HCT116 (cell line): ENCODE measurements at regions not wholly inside any gene's neighbourhood (a gene's known extent, or its start where the extent isn't known, plus 50 kb on each side); places are given as distances from the start of the nearest gene placed in this dataset.

Experiments used
- ATAC-seq: fragments of 200-7000 bp; cut with Tn5 transposase; 2 replicates; pipeline ENCODE4 v1.9.1; 2020; ENCODE audit warnings: mild to moderate bottlenecking, moderate library complexity
- BruUV-seq: library from RNA; stranded (reverse); fragments of 400-500 nt; replicated peaks from 2 replicates; lab custom pipeline; 2021; lab: Mats Ljungman, UMichigan
- CTCF ChIA-PET: fragments of 300-600 bp; sonication (Branson Sonifier 250); formaldehyde crosslinking; loops from one replicate; lab custom pipeline; 2021; ENCODE audit warnings: antibody characterized with exemption; lab: Charles Lee
- POLR2A ChIA-PET: fragments of 300-600, 350-600 bp; sonication (Branson Sonifier 250); formaldehyde crosslinking; loops from one replicate; lab custom pipeline; 2021; ENCODE audit warnings: antibody characterized with exemption; lab: Charles Lee
- RAD21 ChIA-PET, 2 experiments: fragments of 300-600 bp; sonication (Branson Sonifier 250); formaldehyde crosslinking; loops; one replicate each; lab custom pipeline; 2023; ENCODE audit warnings: low total read pairs in 2 of 2; ENCODE audit not compliant: uncharacterized antibody in 2 of 2, unreplicated experiment in 2 of 2, low non-redundant PET in 1 of 2; lab: Charles Lee
- DNase-seq: peaks from one replicate; pipeline ENCODE4 v3.0.0-alpha.2; 2010; ENCODE audit warnings: low read depth, low spot score
- H2AFZ ChIP-seq: fragments of 200-600 bp; shearing (Covaris generic), sonication (generic); 2 replicates; pipeline ENCODE4 v1.6.1; 2017; ENCODE audit warnings: low read depth, mixed run types, mixed read lengths, antibody characterized with exemption, low read length; ENCODE audit not compliant: poor library complexity, severe bottlenecking
- H3K27ac ChIP-seq: 2 replicates; pipeline ENCODE4 v1.5.1; 2012; ENCODE audit warnings: low read depth, low read length
- H3K27me3 ChIP-seq: fragments of 200-600 bp; sonication (generic); 2 replicates; pipeline ENCODE4 v1.6.1; 2016; ENCODE audit warnings: mixed run types, low read length, mixed read lengths; ENCODE audit not compliant: insufficient read depth
- H3K36me3 ChIP-seq, 2 experiments: fragments of 200-500 bp in 1 of 2; fragments of 200-600 bp in 1 of 2; sonication (Bioruptor generic) in 1 of 2; sonication (generic) in 1 of 2; 2 replicates each; pipeline versions ENCODE4 v1.5.1 to v1.6.1; 2014 to 2016; ENCODE audit warnings: low read length in 2 of 2, inconsistent platforms in 1 of 2, mixed read lengths in 1 of 2, mixed run types in 1 of 2; ENCODE audit not compliant: insufficient read depth in 2 of 2, control insufficient read depth in 1 of 2
- H3K4me1 ChIP-seq, 2 experiments: fragments of 200-600 bp in 1 of 2; sonication (generic) in 1 of 2; 2 replicates each; pipeline versions ENCODE4 v1.5.1 to v1.6.1; 2012 to 2017; ENCODE audit warnings: low read length in 2 of 2, inconsistent platforms in 1 of 2, mild to moderate bottlenecking in 1 of 2, mixed read lengths in 1 of 2, mixed run types in 1 of 2, moderate library complexity in 1 of 2; ENCODE audit not compliant: insufficient read depth in 2 of 2, control insufficient read depth in 1 of 2
- H3K4me2 ChIP-seq: fragments of 200-600 bp; sonication (generic); 2 replicates; pipeline ENCODE4 v1.6.1; 2017; ENCODE audit warnings: mixed run types, low read length, mixed read lengths
- H3K4me3 ChIP-seq, 2 experiments: fragments of 200-600 bp in 1 of 2; sonication (generic) in 1 of 2; replicated peaks in 1 of 2; 2 replicates each; pipeline ENCODE4 v1.5.1; 2011 to 2016; ENCODE audit warnings: low read length in 2 of 2, control low read depth in 1 of 2, low read depth in 1 of 2, mild to moderate bottlenecking in 1 of 2, mixed read lengths in 1 of 2, mixed run types in 1 of 2
- H3K79me2 ChIP-seq: fragments of 200-600 bp; sonication (generic); 2 replicates; pipeline ENCODE4 v1.6.1; 2017; ENCODE audit warnings: mild to moderate bottlenecking, mixed run types, low read length, moderate library complexity, mixed read lengths; ENCODE audit not compliant: insufficient read depth
- H3K9ac ChIP-seq: fragments of 200-600 bp; sonication (generic); 2 replicates; pipeline ENCODE4 v1.6.1; 2016; ENCODE audit warnings: low read length, mixed read lengths
- H3K9me2 ChIP-seq: fragments of 200-600 bp; sonication (generic), shearing (Covaris generic); 2 replicates; pipeline ENCODE4 v1.6.1; 2017; ENCODE audit warnings: mixed run types, mild to moderate bottlenecking, moderate library complexity; ENCODE audit not compliant: insufficient read depth
- H3K9me3 ChIP-seq, 2 experiments: fragments of 200-500 bp in 1 of 2; fragments of 200-600 bp in 1 of 2; sonication (Bioruptor generic) in 1 of 2; sonication (generic) in 1 of 2; 2 replicates each; pipeline ENCODE4 v1.6.1; 2014 to 2017; ENCODE audit warnings: low read length in 2 of 2, mixed read lengths in 2 of 2, inconsistent platforms in 1 of 2, low read depth in 1 of 2, mild to moderate bottlenecking in 1 of 2, mixed run types in 1 of 2, moderate library complexity in 1 of 2; ENCODE audit not compliant: control insufficient read depth in 1 of 2, insufficient read depth in 1 of 2
- H4K20me1 ChIP-seq: fragments of 200-600 bp; sonication (generic), shearing (Covaris generic); 2 replicates; pipeline ENCODE4 v1.6.1; 2017; ENCODE audit warnings: mixed run types, mild to moderate bottlenecking, moderate library complexity; ENCODE audit not compliant: insufficient read depth
- CBX3 ChIP-seq: IDR thresholded peaks from 2 replicates; pipeline ENCODE4 v1.6.1; 2012; ENCODE audit warnings: low read depth
- CEBPB ChIP-seq: IDR thresholded peaks from 2 replicates; pipeline ENCODE4 v1.6.1; 2012; ENCODE audit warnings: low read depth
- EGR1 ChIP-seq: IDR thresholded peaks from 2 replicates; pipeline ENCODE4 v1.6.1; 2012; ENCODE audit warnings: low read depth
- EZH2 ChIP-seq: fragments of 200-600 bp; sonication (generic); IDR thresholded peaks from 2 replicates; pipeline ENCODE4 v1.6.1; 2017; ENCODE audit warnings: antibody characterized with exemption, mixed run types
- EZH2phosphoT487 ChIP-seq: fragments of 200-600 bp; IDR thresholded peaks from 2 replicates; pipeline ENCODE4 v1.6.1; 2018; ENCODE audit warnings: antibody characterized with exemption, borderline replicate concordance
- FOSL1 ChIP-seq: IDR thresholded peaks from 2 replicates; pipeline ENCODE4 v1.6.1; 2012; ENCODE audit warnings: low read depth
- JUND ChIP-seq: IDR thresholded peaks from 2 replicates; pipeline ENCODE4 v1.6.1; 2012
- RAD21 ChIP-seq: IDR thresholded peaks from 2 replicates; pipeline ENCODE4 v1.6.1; 2012; ENCODE audit warnings: low read depth, mild to moderate bottlenecking
- SRF ChIP-seq: IDR thresholded peaks from 2 replicates; pipeline ENCODE4 v1.6.1; 2012; ENCODE audit warnings: low read depth
- TCF7L2 ChIP-seq: IDR thresholded peaks from 2 replicates; pipeline ENCODE4 v1.7.0; 2011; ENCODE audit warnings: borderline replicate concordance, inconsistent platforms; ENCODE audit not compliant: insufficient read depth, insufficient read length; ENCODE audit errors: extremely low read depth
- ZFX ChIP-seq: fragments of 450-650 bp; IDR thresholded peaks from 2 replicates; pipeline ENCODE4 v1.6.1; 2017
- ZNF274 ChIP-seq: fragments of 200-500 bp; sonication (Bioruptor generic); IDR thresholded peaks from 2 replicates; pipeline ENCODE4 v1.6.1; 2014; ENCODE audit warnings: mild to moderate bottlenecking, low read depth, low read length, inconsistent platforms
- intact Hi-C: fragments of 100-400 bp; cut with micrococcal nuclease; formaldehyde crosslinking; loops from 2 replicates; pipeline ENCODE4 v1.10.0; 2022
- TF ChIP-seq, protein P1 (sequence below): IDR thresholded peaks from 2 replicates; pipeline ENCODE4 v1.6.1; 2012; ENCODE audit warnings: low read depth
- TF ChIP-seq, protein P2 (sequence below): IDR thresholded peaks from 2 replicates; pipeline ENCODE4 v1.6.1; 2012

DNA sequence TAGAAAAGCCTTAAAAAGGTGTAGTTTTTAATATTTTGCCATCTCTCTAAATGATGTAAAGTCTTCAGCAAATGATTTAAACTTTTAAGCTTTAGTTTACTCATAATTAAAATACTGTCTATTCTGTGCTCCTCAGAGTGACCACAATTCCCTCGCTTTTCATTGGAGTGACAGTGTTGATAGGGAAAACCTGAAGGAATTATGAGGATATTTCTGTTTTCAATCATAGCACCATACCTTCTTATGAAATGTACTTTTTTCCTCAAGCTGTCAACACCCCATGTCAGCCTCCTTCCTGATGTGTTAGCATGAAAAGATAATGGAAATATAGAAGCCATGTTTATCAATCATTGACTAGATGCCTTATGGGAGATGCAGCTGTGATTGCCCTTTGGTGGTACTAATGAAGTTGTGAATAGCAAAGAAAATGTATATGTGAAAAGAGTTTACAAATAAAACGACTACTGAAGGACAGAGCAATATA is 145.4 kb upstream of the EYS start:
- H2AFZ ChIP-seq, result no peak overlapping the region
- no peaks in the 10 kb centered on the region for H3K79me2 ChIP-seq
- intact Hi-C loops, result no loop called here
- CTCF ChIA-PET, result no interaction called here
- H3K9ac ChIP-seq, result no peak overlapping the region
- H3K27ac ChIP-seq, result no peak overlapping the region
- H3K4me1 ChIP-seq, result no peaks in the 10 kb centered on the region
- peaks cover 5 to 15% of the 10 kb centered on the region in 2 experiments; a peak in 2 of 4 replicates for H3K9me3 ChIP-seq
- RAD21 ChIA-PET, result no interaction called here
- no TSS peak for BruUV-seq
- H3K9me2 ChIP-seq, result no peaks in the 10 kb centered on the region
- no peak for DNase-seq
- no peak overlapping the region for H3K4me2 ChIP-seq
- H3K27me3 ChIP-seq, result no peaks in the 10 kb centered on the region
- H3K4me3 ChIP-seq, result no peak overlapping the region
- no peak for ATAC-seq
- no peak for TF ChIP-seq CBX3
- TF ChIP-seq SRF, result no peak
- no peak for TF ChIP-seq CEBPB
- no peak for TF ChIP-seq EZH2phosphoT487
- no peak for TF ChIP-seq JUND
- TF ChIP-seq, protein P1, sequence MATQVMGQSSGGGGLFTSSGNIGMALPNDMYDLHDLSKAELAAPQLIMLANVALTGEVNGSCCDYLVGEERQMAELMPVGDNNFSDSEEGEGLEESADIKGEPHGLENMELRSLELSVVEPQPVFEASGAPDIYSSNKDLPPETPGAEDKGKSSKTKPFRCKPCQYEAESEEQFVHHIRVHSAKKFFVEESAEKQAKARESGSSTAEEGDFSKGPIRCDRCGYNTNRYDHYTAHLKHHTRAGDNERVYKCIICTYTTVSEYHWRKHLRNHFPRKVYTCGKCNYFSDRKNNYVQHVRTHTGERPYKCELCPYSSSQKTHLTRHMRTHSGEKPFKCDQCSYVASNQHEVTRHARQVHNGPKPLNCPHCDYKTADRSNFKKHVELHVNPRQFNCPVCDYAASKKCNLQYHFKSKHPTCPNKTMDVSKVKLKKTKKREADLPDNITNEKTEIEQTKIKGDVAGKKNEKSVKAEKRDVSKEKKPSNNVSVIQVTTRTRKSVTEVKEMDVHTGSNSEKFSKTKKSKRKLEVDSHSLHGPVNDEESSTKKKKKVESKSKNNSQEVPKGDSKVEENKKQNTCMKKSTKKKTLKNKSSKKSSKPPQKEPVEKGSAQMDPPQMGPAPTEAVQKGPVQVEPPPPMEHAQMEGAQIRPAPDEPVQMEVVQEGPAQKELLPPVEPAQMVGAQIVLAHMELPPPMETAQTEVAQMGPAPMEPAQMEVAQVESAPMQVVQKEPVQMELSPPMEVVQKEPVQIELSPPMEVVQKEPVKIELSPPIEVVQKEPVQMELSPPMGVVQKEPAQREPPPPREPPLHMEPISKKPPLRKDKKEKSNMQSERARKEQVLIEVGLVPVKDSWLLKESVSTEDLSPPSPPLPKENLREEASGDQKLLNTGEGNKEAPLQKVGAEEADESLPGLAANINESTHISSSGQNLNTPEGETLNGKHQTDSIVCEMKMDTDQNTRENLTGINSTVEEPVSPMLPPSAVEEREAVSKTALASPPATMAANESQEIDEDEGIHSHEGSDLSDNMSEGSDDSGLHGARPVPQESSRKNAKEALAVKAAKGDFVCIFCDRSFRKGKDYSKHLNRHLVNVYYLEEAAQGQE, result no peak
- H4K20me1 ChIP-seq, result no peaks in the 10 kb centered on the region
- POLR2A ChIA-PET, result no interaction called here
- H3K36me3 ChIP-seq, result no peaks in the 10 kb centered on the region

DNA sequence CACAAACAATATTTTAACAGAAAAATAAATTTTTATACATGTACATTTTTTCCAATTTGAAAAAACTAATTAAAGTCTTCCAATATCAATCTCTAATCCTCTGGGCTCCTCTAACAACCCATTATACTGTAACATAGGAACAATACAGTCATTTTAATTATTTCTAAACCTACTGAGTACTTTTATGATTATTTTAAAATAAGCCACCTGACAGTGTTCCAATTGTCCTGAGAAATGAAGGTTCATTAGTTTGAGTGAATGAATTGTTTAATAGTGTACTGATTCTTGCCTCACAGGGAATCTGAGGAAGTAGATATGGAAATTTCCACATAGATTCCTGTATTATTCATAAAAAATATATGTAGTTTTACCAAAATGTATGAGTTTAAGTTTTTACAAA is 123.1 kb upstream of the EYS start:
- ATAC-seq, result no peak
- no peaks in the 10 kb centered on the region for H3K79me2 ChIP-seq
- no peak overlapping the region for H2AFZ ChIP-seq
- H3K4me2 ChIP-seq, result no peak overlapping the region
- RAD21 ChIA-PET, result no interaction called here
- H4K20me1 ChIP-seq, result no peaks in the 10 kb centered on the region
- no peaks in the 10 kb centered on the region for H3K27me3 ChIP-seq
- no peak for DNase-seq
- no peaks in the 10 kb centered on the region for H3K9me2 ChIP-seq
- peaks cover 21 to 29% of the 10 kb centered on the region in 2 experiments; a peak in 3 of 4 replicates for H3K9me3 ChIP-seq
- H3K4me3 ChIP-seq, result no peak overlapping the region
- no TSS peak for BruUV-seq
- CTCF ChIA-PET, result no interaction called here
- no peaks in the 10 kb centered on the region for H3K36me3 ChIP-seq
- no peak overlapping the region for H3K27ac ChIP-seq
- H3K9ac ChIP-seq, result no peak overlapping the region
- H3K4me1 ChIP-seq, result no peaks in the 10 kb centered on the region
- intact Hi-C loops, result no loop called here
- POLR2A ChIA-PET, result no interaction called here
- TF ChIP-seq EZH2 (no peak), TCF7L2 (no peak), RAD21 (no peak), EZH2phosphoT487 (no peak), FOSL1 (no peak), EGR1 (no peak), ZFX (no peak), ZNF274 (no peak)
- TF ChIP-seq, protein P2, sequence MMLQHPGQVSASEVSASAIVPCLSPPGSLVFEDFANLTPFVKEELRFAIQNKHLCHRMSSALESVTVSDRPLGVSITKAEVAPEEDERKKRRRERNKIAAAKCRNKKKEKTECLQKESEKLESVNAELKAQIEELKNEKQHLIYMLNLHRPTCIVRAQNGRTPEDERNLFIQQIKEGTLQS, result no peak
- TF ChIP-seq, protein P1, result no peak
